RPMI8226 (cell line): ENCODE measurements at regions not wholly inside any gene's neighbourhood (a gene's known extent, or its start where the extent isn't known, plus 50 kb on each side); places are given as distances from the start of the nearest gene placed in this dataset.
"Not testable (repeated sequence)": the region's sequence is repeated elsewhere in the genome, so short reads cannot be mapped to it uniquely, and the experiment has no call there.

Source experiments
- DNase-seq: peaks from one replicate; pipeline ENCODE4 v3.0.0-alpha.2; 2015

DNA sequence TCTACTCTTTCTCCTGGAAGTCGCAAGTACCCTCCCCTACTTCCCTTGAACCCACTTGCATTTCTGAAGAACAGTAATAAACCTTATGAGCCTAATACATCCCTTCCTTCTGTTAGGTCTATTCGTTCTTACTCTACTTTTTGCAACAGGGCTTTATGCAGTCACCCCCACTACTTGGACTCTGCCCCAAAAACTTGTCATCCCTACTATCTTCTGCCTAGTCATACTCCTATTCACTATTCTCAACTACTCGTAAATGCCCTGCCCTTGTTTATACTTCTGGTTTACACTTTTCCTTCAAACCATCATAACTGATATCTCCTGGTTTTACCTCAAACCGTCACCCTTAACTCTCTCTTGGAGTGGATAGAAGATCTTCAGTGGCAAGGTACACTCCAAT lies 55.2 kb upstream of the SLIT2 start:
- DNase-seq = no peak

DNA sequence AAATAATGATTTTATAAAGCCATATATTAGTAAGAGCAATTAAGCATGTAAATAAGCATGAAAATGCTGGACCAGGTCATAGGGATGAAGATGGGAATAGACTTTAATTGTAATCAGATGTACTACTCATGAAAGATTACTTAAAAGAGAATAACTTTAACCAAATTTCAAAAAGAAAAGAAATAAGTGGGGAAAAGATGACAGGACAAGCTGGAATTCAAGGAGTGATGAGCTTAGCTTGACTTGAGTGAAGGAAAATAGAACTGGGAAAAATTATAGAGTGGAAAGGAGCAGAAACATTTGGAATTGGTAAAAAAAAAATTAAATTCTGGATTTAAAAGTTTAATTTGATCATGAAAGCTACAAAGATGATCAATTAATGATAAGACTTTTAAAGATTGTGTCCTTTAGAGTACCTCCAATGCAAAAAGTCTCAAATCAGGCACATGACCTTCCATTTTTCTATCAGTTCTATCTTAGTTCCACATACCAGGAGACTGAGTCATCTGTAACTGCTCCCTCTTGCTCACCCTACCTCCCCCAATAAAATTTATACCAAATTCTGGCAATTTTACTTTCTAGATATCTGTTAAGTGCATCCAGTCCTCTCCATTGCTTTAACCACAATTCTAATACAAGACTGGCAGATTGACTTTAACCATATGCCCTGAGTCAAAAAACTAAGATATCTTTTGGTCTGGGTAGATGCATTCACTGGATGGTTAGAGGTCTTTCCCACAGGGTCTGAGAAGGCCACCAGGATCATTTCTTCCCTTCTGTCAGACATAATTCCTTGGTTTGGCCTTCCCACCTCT lies 56.4 kb upstream of the SLIT2 start:
- DNase-seq = no peak

DNA sequence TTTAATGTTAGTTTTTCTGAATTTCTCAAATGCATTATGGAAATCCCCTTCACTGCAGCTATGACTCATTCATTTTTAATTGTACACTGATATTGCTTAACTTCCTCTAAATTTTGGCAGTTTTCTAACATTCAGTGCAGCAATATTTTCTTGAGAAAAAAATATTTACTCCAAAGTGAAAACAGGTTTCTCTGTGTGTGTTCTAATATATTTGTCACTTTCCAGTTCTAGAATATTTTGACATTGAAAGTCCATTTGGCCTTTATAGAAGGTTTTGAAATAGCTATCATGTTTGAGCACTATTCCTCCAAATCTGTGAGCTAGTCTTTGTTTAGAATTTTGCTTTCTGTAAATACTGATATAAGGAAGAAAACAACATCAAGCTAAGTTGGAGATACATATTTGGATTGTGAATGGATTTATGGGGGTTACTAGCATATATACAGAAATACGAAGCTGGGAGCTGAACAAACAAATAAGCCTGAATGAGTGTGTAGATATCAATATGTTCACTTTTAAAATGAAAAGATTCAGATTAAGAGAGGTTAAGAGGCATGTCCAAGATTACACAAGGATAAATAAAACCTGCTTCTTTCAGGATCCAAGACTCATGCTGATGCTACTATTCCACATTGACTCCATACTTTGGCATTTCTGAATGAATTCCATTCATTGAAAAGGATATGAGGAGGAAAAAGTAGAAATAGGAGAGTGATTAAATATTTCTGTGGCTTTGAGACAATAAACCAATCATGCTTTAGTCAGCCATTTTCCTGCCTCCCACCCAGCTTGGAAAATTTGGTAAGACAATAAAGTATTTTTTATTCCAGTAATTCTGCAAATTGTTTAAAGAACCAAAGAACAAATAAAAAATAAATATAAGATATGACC lies 57.3 kb upstream of the SLIT2 start:
- DNase-seq = no peak

- no peak for DNase-seq
These were observed 58.4 kb upstream of the SLIT2 start for GRCh38 chr4:20193141-20193936.

GRCh38 chr4:20192736-20193135 lies 59.0 kb upstream of the SLIT2 start:
- no peak for DNase-seq

DNA sequence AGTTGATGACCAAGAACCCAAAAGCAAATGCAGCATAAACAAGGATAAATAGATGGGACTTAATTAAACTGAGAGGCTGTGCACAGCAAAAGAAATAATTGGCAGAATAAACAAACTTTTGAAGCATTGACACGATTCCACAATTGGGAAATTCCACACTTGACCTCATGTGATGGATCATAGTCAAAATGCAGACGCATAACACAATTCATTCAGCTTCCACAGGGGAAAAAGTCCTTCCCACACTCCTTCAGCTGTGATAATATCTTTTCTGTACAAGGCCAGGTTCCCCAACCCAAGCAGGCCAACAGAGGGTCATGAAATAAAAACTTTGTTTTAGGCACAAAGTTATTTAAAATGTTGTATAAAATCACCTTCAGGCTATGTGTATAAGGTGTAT lies 66.6 kb upstream of the SLIT2 start:
- DNase-seq = no peak

GRCh38 chr4:20183131-20183530 lies 68.6 kb upstream of the SLIT2 start:
- not testable (repeated sequence) for DNase-seq

- DNase-seq = no peak
These were observed 69.8 kb upstream of the SLIT2 start for GRCh38 chr4:20181926-20182325.

DNA sequence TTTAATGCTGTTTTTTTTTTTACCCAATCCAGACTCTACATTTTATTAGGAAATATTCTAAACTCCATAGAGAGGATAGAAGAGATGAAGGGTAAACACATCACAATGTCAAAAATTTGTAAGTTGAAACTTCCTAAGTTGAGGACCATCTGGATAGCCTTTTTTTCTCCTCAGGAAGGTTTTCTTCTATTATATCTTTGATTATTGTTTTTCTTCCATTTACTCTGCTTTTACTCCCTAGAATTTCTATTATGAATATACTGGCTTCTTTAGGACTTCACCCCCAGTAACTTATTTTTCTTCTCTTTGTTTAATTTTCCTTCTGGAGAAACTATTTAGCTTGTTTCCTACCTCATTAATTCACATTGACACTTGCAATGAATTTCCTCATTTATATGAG lies 71.2 kb upstream of the SLIT2 start:
- no peak for DNase-seq

GRCh38 chr4:20178902-20179576 lies 72.7 kb upstream of the SLIT2 start:
- DNase-seq = no peak

DNA sequence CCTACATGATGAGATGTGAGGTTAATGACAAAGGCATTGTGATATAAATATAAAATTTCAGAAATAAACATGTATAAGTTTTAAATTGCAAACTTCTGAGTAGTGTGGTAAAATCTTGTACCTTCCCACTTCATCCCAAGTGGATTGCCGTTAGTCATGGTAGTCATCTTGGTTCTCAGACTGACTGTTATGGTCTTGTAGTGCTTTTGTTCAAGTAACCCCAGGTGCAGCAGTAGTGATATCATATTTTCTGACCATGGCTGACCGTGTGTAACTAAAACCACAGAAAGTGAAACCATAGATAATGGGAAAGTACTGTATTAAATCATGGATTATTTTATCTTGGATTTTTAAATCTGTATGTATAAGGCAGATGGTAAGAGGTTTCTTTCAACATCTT lies 74.8 kb upstream of the SLIT2 start:
- DNase-seq = no peak

DNA sequence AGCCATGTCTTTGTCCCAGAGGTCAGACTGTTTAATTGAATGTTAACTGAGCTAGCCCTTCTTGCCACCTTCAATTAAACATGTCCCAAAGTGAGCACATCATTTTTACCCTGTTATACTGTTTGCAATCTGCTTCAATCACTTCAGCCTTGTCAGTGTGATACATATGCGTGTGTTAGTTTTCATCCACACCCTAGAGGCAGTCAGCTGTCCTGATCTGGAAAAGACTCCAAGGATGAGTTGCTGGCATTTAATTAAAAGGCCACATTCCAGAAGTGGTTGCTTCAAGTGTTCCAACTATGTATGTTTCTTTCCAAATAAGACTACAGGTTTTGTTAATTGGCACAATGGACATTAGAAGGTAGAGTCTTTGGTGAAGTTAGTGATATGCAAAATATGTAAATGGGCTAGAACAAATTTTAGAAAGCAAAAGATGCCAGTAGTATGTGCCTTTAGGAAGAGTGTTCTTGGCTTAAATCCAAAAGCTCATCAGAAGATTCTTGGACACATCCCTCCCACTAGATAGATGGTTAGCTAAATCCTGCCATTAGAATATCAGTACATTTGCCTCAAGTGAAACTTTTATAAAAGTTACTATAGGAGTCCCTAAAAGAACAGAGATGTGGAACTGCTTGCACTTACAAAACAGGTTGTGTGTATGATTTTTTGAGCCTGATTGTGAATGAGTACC lies 79.5 kb upstream of the SLIT2 start:
- DNase-seq = no peak

DNA sequence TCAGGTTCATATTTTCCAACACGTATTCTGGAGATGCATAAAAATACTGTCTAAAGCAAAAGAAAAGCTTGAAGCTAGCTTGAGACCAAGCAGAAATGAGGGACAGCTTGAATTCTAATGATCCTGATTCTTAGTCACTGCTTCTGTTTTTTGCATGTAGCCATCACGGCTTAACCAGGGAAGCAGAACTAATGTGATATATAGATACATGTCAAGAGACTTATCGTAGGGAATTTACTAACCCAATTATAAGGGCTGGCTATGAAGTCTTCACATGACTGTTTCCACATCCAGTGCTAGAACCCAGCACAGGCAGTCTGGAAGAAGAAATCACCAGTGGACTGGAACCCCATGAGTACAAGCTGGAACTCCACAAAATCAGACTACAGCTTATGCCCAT lies 85.2 kb upstream of the SLIT2 start:
- no peak for DNase-seq

DNA sequence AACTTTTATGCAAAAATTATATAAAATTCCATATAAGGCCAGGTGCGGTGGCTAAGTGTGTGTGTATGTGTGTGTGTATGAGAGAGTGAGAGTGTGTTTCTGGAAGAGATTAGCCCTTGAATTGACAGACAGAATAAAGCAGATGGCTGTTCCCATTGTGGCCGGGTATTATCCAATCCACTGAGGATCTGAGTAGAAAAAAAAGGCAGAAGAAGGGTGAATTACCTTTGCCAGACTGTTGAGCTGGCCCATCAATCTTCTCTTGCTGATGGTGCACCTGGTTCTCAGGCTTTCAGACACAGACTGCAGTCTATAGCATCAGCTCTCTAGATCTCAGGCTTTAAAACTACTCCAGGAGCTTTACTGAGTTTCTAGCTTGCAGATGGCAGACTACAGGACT lies 92.2 kb upstream of the SLIT2 start:
- DNase-seq = no peak

DNA sequence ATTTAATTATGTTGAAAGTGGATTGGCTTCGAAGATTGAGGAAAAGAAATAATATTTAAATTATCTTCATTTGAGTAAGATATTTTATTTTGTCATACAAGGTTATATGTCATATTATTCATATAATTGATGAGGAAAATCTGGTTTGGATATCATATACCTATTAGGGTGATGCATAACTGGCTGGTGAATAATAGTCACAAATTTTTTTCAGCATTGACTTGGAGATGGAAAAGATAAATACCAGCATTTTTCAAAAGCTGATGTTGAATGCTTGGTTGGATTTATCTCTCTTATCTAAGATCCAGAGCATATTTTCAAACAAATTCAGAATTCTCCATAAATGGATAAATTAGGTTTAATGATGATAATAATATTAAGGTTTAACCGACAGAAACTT lies 93.5 kb upstream of the SLIT2 start:
- DNase-seq = no peak

DNA sequence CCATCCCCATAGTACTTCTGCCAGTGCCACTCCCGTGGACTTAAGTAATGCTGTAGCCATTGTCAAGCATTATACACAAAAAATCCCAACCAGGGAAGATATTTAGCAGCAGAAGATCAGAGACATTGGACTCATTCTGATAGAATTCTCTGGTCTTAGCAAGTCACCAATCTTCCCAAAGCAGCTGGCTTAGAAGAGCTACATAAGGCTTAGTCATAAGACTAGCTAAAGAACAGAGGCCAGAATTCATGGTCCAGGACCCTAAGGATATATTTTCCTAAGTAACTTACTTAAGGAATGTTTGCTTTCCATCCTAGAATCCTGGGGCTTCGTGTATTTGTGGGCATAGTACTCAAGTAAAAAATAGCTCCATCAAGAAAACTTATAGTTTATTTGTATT lies 100.3 kb upstream of the SLIT2 start:
- no peak for DNase-seq

- DNase-seq = not testable (repeated sequence)
These were observed 102.6 kb upstream of the SLIT2 start for GRCh38 chr4:20149143-20149542.

GRCh38 chr4:20137176-20137575 lies 114.5 kb upstream of the SLIT2 start:
- no peak for DNase-seq

- DNase-seq = no peak
These were observed 124.1 kb upstream of the SLIT2 start for GRCh38 chr4:20127626-20128025.

DNA sequence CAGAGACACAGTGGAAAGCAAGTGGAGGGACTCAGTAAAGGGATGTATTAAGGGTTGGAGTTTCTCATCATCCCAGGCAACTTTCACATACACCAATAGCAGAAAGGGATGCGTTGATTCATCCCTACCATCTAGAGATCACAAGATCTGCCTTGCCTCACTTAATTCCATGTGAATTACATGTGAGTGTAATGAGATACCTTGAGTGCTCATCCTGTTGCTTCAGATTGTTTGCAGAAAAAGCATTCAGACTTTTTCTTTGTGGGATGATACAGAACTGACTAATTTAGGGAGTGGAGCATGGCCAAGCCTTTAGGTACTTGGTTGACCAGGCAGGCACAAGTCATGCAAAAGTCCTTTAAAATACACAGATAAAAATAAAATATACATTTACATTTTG lies 124.8 kb upstream of the SLIT2 start:
- no peak for DNase-seq

DNA sequence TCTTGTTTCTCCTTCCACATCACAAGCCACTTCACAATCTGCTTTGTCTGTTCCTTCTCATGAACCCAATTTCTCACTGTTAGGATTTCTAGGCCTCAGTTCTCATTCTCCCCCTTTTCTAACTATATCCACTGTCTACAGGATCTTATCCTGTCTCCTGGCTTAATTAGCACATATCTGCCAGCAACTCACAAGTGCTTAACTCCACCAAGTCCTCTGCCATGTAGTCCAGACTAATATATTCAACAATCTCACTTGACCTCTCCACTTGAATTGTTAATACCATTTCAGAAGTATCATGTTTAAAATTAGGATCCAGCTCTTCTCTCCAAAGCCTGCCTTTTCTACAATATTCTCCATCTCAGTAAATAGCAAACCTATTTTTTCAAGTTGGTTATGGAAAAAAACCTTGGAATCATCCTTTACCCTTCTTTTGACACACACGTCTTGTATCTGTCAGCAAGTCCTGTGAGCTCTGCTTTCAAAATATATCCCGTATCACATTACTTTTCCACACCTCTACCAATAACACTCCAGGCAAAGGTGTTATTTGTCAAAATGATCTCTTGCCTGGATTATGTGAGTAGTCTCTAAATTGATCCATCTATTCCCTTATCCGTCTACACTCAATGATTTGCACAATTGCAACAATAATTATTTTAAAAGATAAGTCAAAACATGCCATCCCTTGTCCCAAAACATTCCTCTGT lies 127.2 kb upstream of the SLIT2 start:
- DNase-seq = no peak
